HG03342 (cell line): ENCODE measurements at regions not wholly inside any gene's neighbourhood (a gene's known extent, or its start where the extent isn't known, plus 50 kb on each side); places are given as distances from the start of the nearest gene placed in this dataset.

Source experiments
- ATAC-seq: cut with Tn5 transposase; IDR thresholded peaks from one replicate; pipeline ENCODE4 v1.9.1; 2021; ENCODE audit warnings: mild to moderate bottlenecking, moderate library complexity; ENCODE audit not compliant: unreplicated experiment

DNA sequence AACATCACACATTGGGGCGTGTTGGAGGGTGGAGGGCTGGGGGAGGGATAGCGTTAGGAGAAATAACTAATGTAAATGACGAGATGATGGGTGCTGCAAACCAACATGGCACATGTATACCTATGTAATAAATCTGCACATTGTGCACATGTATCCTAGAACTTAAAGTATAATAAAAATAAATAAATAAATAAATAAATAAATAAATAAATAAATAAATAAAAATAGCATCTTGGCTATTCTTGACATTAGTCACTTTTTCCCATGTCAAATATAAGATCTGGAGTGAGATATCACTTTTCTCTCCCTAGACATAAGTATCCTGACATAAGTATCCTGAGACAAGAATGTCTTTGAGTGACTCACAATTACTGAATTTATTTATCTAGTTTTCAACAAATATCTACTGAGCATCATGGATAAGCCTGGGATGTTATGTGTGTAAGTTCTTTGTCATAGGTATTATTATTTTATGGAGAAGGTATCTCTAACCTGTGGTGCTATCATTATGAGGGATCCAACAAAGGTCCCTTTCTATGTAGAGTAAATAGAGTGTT, 691.3 kb downstream of the SORCS1 start:
- ATAC-seq: no peak

- no peak for ATAC-seq
Observed at GRCh38 chr10:106467506-106467905, 697.0 kb downstream of the SORCS1 start.

- no peak for ATAC-seq
Observed at GRCh38 chr10:106457522-106457921, 707.0 kb downstream of the SORCS1 start.

- no peak for ATAC-seq
Observed at GRCh38 chr10:106454233-106454632, 710.3 kb downstream of the SORCS1 start.

DNA sequence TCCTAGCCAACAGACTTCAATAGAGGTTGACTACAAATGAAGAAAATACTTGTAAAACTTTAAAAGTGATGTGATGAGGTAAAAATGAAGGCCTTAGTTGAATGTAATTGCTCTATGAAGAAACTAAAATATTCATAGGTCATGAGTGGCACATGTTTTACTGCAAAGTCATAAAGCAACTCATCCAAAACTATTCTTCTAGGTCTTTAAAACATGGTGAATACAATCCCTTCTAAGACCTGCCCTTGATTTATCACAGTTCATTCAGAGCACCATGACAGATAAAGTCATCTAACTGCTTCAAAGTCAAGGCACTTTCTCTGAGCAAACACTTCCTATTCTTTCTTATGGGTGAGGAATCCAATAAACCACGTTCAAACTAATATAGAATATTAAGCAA, 713.5 kb downstream of the SORCS1 start:
- ATAC-seq: no peak

DNA sequence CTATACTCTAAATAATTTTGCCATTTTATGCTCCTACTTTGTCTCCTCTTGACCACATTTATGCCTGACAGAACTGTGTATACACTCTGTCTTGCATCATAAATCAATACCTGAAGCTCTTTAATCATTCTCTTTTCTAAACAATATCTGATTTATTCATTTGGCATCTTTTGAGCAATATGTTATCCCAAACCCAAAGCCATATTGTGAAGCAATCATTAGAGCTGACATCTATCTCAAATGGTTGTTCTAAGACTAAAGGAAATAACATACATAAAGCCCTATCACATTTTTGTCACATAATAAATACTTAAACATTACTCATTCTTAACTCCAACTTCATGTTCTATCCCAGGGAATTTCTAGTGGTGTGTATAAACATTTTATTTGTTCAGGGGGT, 717.6 kb downstream of the SORCS1 start:
- no peak for ATAC-seq

DNA sequence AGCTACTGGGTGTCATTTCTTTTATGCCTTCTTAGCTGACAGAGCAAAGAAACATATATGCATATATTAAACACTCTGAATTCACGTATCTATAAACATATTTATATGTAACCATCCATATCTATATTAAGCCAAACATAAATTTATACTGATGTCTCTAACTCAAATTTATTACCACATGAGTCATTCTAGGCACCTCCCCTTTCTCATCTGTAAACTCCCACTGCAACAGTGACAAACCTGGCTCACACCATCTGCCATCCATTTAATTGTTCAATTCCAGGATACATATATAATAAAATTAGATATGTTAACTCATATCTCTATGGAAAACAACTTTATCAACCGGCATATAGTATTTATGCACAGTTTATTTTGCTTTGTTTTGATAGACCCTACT, 722.3 kb downstream of the SORCS1 start:
- no peak for ATAC-seq

DNA sequence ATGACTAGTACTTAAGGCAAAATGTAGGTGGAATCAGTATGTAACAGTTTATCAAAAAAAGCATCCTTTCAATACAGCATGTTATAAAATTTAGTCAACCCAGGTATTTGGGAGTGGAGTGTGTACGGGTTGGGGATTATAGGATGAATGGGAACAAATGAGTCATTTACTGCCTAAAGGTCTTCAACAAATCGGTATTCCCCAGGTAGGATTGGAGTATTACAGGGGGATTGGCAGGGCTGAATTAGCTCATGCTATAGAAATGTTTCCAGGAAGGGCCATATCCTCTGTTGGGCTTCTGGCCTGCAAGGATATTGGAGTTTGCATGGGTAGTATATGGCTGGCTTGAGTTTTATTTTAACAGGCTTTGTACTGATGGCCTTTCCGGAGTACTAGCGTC, 723.7 kb downstream of the SORCS1 start:
- no peak for ATAC-seq

- ATAC-seq: no peak
Observed at GRCh38 chr10:106440355-106440754, 724.2 kb downstream of the SORCS1 start.

GRCh38 chr10:106439366-106439765, 725.1 kb downstream of the SORCS1 start:
- no peak for ATAC-seq

DNA sequence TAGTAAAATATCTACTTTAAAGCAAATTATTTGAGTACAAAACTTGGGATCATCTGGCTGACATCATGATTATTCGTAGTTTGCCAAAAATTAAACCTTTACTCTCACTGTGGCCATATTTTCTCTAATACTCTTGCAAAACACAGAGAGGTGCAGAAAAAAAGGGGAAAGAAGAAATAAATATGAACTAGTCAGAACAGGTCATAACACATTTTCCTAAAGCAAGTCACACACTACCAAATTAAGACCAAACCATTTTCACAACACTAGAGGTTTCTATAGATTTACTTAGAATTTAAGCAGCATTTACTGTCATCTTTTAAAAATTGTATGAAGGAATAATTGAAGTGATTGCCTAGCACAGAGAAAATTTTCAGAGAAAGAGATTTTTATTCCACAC, 726.1 kb downstream of the SORCS1 start:
- ATAC-seq: no peak

DNA sequence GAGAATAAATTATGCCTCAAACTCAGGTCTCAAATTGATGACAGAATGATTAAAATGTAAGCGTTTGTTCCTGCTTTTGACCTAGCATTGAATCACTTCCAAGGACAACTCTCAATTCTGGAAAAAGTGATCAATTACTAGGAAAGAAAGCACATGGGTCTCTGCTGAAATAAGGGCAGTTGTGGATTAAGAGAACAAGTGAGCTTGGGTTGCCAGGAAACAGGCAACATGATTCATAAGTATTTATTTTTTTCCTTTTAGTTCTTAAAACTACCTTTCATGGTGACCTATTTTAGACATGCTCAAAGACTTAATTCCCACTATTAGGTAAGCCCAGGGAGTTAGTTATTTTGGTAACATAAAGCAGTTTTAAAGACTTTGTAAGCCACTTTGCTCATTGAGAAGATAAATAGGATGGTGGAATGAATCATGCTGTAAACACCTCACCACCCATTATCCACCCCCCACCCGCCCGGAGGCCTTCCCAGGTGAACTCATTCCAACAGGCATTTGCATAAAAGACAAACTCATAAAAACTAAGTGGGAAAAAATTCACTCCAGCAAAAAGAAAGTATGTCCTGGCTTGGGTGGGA, 728.3 kb downstream of the SORCS1 start:
- ATAC-seq: no peak

GRCh38 chr10:106435081-106435480, 729.4 kb downstream of the SORCS1 start:
- no peak for ATAC-seq

- no peak for ATAC-seq
Observed at GRCh38 chr10:106424981-106425380, 739.5 kb downstream of the SORCS1 start.

DNA sequence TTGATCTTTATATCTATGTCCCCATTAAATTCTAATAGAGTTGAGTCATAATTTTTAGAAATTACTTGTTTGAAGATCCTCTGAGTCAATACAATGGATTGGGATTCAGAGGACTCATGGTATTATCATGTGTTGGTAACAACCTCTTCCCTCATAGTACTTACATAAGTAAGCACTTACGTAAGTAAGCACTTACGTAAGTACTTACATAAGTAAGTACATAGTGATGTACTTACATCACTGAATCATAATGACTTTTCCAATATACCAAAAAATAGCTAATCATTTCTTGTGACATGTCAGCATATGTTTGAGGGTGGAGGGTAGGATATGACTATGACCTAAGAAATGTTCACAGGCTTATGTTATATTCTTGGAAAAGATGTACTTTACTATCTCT, 740.5 kb downstream of the SORCS1 start:
- ATAC-seq: no peak

GRCh38 chr10:106410331-106410730, 754.2 kb downstream of the SORCS1 start:
- ATAC-seq: no peak

DNA sequence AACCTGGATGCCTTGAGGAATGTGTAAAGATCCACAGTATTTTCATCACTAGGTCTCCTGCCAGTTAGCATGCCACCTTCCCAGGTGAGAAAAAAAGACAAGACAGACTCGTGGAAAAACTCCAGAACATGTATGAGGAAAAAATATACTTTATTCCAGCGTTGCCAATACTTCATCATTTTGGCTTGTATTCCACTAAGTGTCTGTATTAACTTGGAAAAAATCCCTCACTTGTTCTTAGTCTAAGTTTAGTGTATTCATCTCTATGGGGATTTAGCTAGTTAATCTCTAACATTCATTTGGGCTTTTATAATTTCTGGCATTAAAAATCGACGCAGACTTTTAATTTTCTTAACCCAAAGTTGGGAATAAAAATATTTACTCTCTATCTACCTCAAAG, 759.4 kb downstream of the SORCS1 start:
- no peak for ATAC-seq

GRCh38 chr10:106402458-106402857, 762.0 kb downstream of the SORCS1 start:
- no peak for ATAC-seq

GRCh38 chr10:106401967-106402366, 762.5 kb downstream of the SORCS1 start:
- ATAC-seq: no peak

DNA sequence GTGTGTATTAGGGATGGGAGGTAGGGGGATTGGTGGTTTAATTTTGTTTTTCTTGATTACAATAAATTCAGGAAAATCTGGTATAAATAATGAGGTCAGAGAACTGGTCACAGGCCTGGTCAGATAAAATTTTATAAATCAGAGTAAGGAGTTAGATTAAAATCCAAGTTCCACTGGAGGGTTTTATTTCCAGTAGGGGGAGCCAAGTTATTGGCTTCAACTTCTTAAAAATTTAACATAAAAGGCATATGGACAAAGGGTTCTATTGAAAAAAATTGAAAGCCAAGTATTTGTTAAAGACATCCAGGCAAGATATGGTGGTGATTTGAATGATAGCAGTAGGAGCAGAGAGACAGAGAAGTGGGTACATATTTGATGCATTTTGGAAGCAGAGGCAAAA, 763.3 kb downstream of the SORCS1 start:
- ATAC-seq: no peak

GRCh38 chr10:106399112-106399511, 765.4 kb downstream of the SORCS1 start:
- no peak for ATAC-seq

GRCh38 chr10:106396192-106396591, 768.3 kb downstream of the SORCS1 start:
- no peak for ATAC-seq

GRCh38 chr10:106395041-106395749, 769.3 kb downstream of the SORCS1 start:
- no peak for ATAC-seq
